ENCODE measurements at regions not wholly inside any gene's neighbourhood (a gene's known extent, or its start where the extent isn't known, plus 50 kb on each side); places are given as distances from the start of the nearest gene placed in this dataset.
"Not testable (repeated sequence)": the region's sequence is repeated elsewhere in the genome, so short reads cannot be mapped to it uniquely, and the experiment has no call there.

- no peak overlapping the region for H3K27ac Mint-ChIP-seq
- H3K27me3 Mint-ChIP-seq, result no peaks in the 10 kb centered on the region
- H3K36me3 Mint-ChIP-seq, result no peaks in the 10 kb centered on the region
- H3K4me1 Mint-ChIP-seq, result no peaks in the 10 kb centered on the region
- H3K4me3 Mint-ChIP-seq, result no peak overlapping the region
- H3K9me3 Mint-ChIP-seq, result peaks cover 4% of the 10 kb centered on the region
- no peak for ATAC-seq
Observed at GRCh38 chr4:33085709-33086108, 2365.5 kb downstream of the PCDH7 start.

GRCh38 chr4:33086331-33086925 is 2366.3 kb downstream of the PCDH7 start:
- Mint-ChIP-seq H3K36me3 (no peaks in the 10 kb centered on the region), H3K9me3 (peaks cover 4% of the 10 kb centered on the region), H3K27ac (no peak overlapping the region), H3K27me3 (no peaks in the 10 kb centered on the region), H3K4me3 (no peak overlapping the region), H3K4me1 (no peaks in the 10 kb centered on the region)
- no peak for ATAC-seq

GRCh38 chr4:33088713-33089112 is 2368.5 kb downstream of the PCDH7 start:
- no peaks in the 10 kb centered on the region for H3K4me1 Mint-ChIP-seq
- no peak overlapping the region for H3K4me3 Mint-ChIP-seq
- no peak for ATAC-seq
- no peaks in the 10 kb centered on the region for H3K27me3 Mint-ChIP-seq
- no peaks in the 10 kb centered on the region for H3K36me3 Mint-ChIP-seq
- no peaks in the 10 kb centered on the region for H3K9me3 Mint-ChIP-seq
- no peak overlapping the region for H3K27ac Mint-ChIP-seq

GRCh38 chr4:33090910-33091309 is 2370.7 kb downstream of the PCDH7 start:
- Mint-ChIP-seq H3K36me3 (no peaks in the 10 kb centered on the region), H3K4me1 (no peaks in the 10 kb centered on the region), H3K27me3 (no peaks in the 10 kb centered on the region), H3K9me3 (peaks cover 3% of the 10 kb centered on the region), H3K27ac (no peak overlapping the region), H3K4me3 (no peak overlapping the region)
- ATAC-seq, result no peak

GRCh38 chr4:33091961-33092360 is 2371.8 kb downstream of the PCDH7 start:
- Mint-ChIP-seq H3K36me3 (no peaks in the 10 kb centered on the region), H3K27ac (no peak overlapping the region), H3K9me3 (peaks cover 5% of the 10 kb centered on the region), H3K4me1 (no peaks in the 10 kb centered on the region), H3K27me3 (no peaks in the 10 kb centered on the region), H3K4me3 (no peak overlapping the region)
- no peak for ATAC-seq

GRCh38 chr4:33104273-33104672 is 2384.1 kb downstream of the PCDH7 start:
- Mint-ChIP-seq H3K27ac (no peak overlapping the region), H3K4me1 (no peaks in the 10 kb centered on the region), H3K4me3 (no peak overlapping the region), H3K36me3 (no peaks in the 10 kb centered on the region), H3K9me3 (peaks cover 15% of the 10 kb centered on the region), H3K27me3 (no peaks in the 10 kb centered on the region)
- ATAC-seq, result no peak

- no peaks in the 10 kb centered on the region for H3K27me3 Mint-ChIP-seq
- H3K27ac Mint-ChIP-seq, result no peak overlapping the region
- no peak overlapping the region for H3K4me3 Mint-ChIP-seq
- ATAC-seq, result no peak
- peaks cover 11% of the 10 kb centered on the region for H3K9me3 Mint-ChIP-seq
- no peaks in the 10 kb centered on the region for H3K4me1 Mint-ChIP-seq
- H3K36me3 Mint-ChIP-seq, result no peaks in the 10 kb centered on the region
Observed at GRCh38 chr4:33107814-33108213, 2387.6 kb downstream of the PCDH7 start.

GRCh38 chr4:33111117-33111516 is 2390.9 kb downstream of the PCDH7 start:
- Mint-ChIP-seq H3K27me3 (no peaks in the 10 kb centered on the region), H3K36me3 (no peaks in the 10 kb centered on the region)

GRCh38 chr4:33116871-33117270 is 2396.7 kb downstream of the PCDH7 start:
- H3K36me3 Mint-ChIP-seq, result no peaks in the 10 kb centered on the region
- no peak for ATAC-seq
- peaks cover 25% of the 10 kb centered on the region for H3K9me3 Mint-ChIP-seq
- no peaks in the 10 kb centered on the region for H3K4me1 Mint-ChIP-seq
- no peak overlapping the region for H3K4me3 Mint-ChIP-seq
- H3K27me3 Mint-ChIP-seq, result no peaks in the 10 kb centered on the region
- no peak overlapping the region for H3K27ac Mint-ChIP-seq

More at GRCh38 chr4:33111117-33111516, 2390.9 kb downstream of the PCDH7 start:
- Mint-ChIP-seq H3K4me3 (no peak overlapping the region), H3K9me3 (peaks cover 14% of the 10 kb centered on the region), H3K4me1 (no peaks in the 10 kb centered on the region), H3K27ac (no peak overlapping the region)
- no peak for ATAC-seq

GRCh38 chr4:33126002-33126401 is 2405.8 kb downstream of the PCDH7 start:
- H3K27ac Mint-ChIP-seq, result no peak overlapping the region
- ATAC-seq, result no peak
- no peak overlapping the region for H3K4me3 Mint-ChIP-seq
- no peaks in the 10 kb centered on the region for H3K4me1 Mint-ChIP-seq
- no peaks in the 10 kb centered on the region for H3K27me3 Mint-ChIP-seq
- no peaks in the 10 kb centered on the region for H3K36me3 Mint-ChIP-seq
- peaks cover 4% of the 10 kb centered on the region for H3K9me3 Mint-ChIP-seq

- H3K4me1 Mint-ChIP-seq, H3K4me3 Mint-ChIP-seq, H3K36me3 Mint-ChIP-seq, H3K27ac Mint-ChIP-seq, H3K27me3 Mint-ChIP-seq, H3K9me3 Mint-ChIP-seq, ATAC-seq: not testable (repeated sequence)
Observed at GRCh38 chr4:33130662-33131061, 2410.5 kb downstream of the PCDH7 start.

- no peak overlapping the region for H3K27ac Mint-ChIP-seq
- no peaks in the 10 kb centered on the region for H3K36me3 Mint-ChIP-seq
- no peak overlapping the region for H3K4me3 Mint-ChIP-seq
Observed at GRCh38 chr4:33133723-33134122, 2413.6 kb downstream of the PCDH7 start.

GRCh38 chr4:33134366-33134765 is 2414.2 kb downstream of the PCDH7 start:
- H3K9me3 Mint-ChIP-seq, result peaks cover 9% of the 10 kb centered on the region
- no peak for ATAC-seq
- H3K27ac Mint-ChIP-seq, result no peak overlapping the region
- H3K36me3 Mint-ChIP-seq, result no peaks in the 10 kb centered on the region
- no peak overlapping the region for H3K4me3 Mint-ChIP-seq
- no peaks in the 10 kb centered on the region for H3K4me1 Mint-ChIP-seq
- no peaks in the 10 kb centered on the region for H3K27me3 Mint-ChIP-seq

More at GRCh38 chr4:33133723-33134122, 2413.6 kb downstream of the PCDH7 start:
- no peaks in the 10 kb centered on the region for H3K27me3 Mint-ChIP-seq
- H3K4me1 Mint-ChIP-seq, result no peaks in the 10 kb centered on the region
- H3K9me3 Mint-ChIP-seq, result peaks cover 7% of the 10 kb centered on the region
- no peak for ATAC-seq

GRCh38 chr4:33149658-33150524 is 2429.7 kb downstream of the PCDH7 start:
- Mint-ChIP-seq H3K9me3 (peaks cover 5% of the 10 kb centered on the region), H3K4me3 (no peak overlapping the region), H3K4me1 (no peaks in the 10 kb centered on the region), H3K36me3 (no peaks in the 10 kb centered on the region), H3K27ac (no peak overlapping the region), H3K27me3 (no peaks in the 10 kb centered on the region)
- ATAC-seq, result no peak

GRCh38 chr4:33150525-33150910 is 2430.3 kb downstream of the PCDH7 start:
- Mint-ChIP-seq H3K27ac (no peak overlapping the region), H3K4me1 (no peaks in the 10 kb centered on the region), H3K9me3 (peaks cover 5% of the 10 kb centered on the region), H3K27me3 (no peaks in the 10 kb centered on the region), H3K4me3 (no peak overlapping the region), H3K36me3 (no peaks in the 10 kb centered on the region)
- no peak for ATAC-seq

GRCh38 chr4:33160126-33160525 is 2440.0 kb downstream of the PCDH7 start:
- peaks cover 15% of the 10 kb centered on the region for H3K9me3 Mint-ChIP-seq
- no peaks in the 10 kb centered on the region for H3K27me3 Mint-ChIP-seq
- no peak for ATAC-seq

More at GRCh38 chr4:33160126-33160525, 2440.0 kb downstream of the PCDH7 start:
- no peaks in the 10 kb centered on the region for H3K36me3 Mint-ChIP-seq
- no peak overlapping the region for H3K27ac Mint-ChIP-seq
- H3K4me1 Mint-ChIP-seq, result no peaks in the 10 kb centered on the region
- H3K4me3 Mint-ChIP-seq, result no peak overlapping the region

Data from stimulated activated memory B cell treated with anti-CD40 and anti-IgM and Interleukin-4, amounts not matched to agents 10 μg/mL and 1 μg/mL and 100 μg/mL, for 72 hours (primary cell).